Endothelial cell of umbilical vein (primary cell): ENCODE measurements at regions not wholly inside any gene's neighbourhood (a gene's known extent, or its start where the extent isn't known, plus 50 kb on each side); places are given as distances from the start of the nearest gene placed in this dataset.

Source experiments
- BruUV-seq: library from RNA; stranded (reverse); fragments of 400-500 nt; replicated peaks from 2 replicates; lab custom pipeline; 2021; lab: Mats Ljungman, UMichigan
- CTCF ChIA-PET: fragments of 300-600, 350-600 bp; sonication (Branson Sonifier 250); formaldehyde crosslinking; loops from one replicate; lab custom pipeline; 2021; ENCODE audit warnings: antibody characterized with exemption, inconsistent platforms; lab: Charles Lee
- POLR2A ChIA-PET: fragments of 300-600, 350-600 bp; sonication (Branson Sonifier 250); formaldehyde crosslinking; loops from one replicate; lab custom pipeline; 2021; ENCODE audit warnings: antibody characterized with exemption, inconsistent platforms; lab: Charles Lee
- DNase-seq: peaks from one replicate; pipeline ENCODE4 v3.0.0-alpha.2; 2011; ENCODE audit warnings: low read depth, low spot score
- FAIRE-seq: peaks from 2 replicates; lab custom pipeline; 2011; peaks lifted over from hg19 to GRCh38; lab: Jason Lieb, UNC
- H2AFZ ChIP-seq: 2 replicates; pipeline ENCODE4 v1.6.0; 2012; ENCODE audit warnings: low read depth, low read length, control low read depth, inconsistent platforms
- H3K27ac ChIP-seq: 2 replicates; pipeline ENCODE4 v1.5.1; 2011; ENCODE audit warnings: low read depth, mild to moderate bottlenecking, control low read depth, low read length, moderate library complexity; ENCODE audit not compliant: insufficient read depth
- H3K27me3 ChIP-seq, 2 experiments: 2 replicates each; pipeline versions ENCODE4 v1.6.0 to v1.6.1; 2011; ENCODE audit warnings: low read length in 2 of 2, mixed read lengths in 1 of 2; ENCODE audit not compliant: control insufficient read depth in 2 of 2, insufficient read depth in 2 of 2
- H3K36me3 ChIP-seq, 2 experiments: 2 replicates in 1 of 2; 3 replicates in 1 of 2; pipeline ENCODE4 v1.5.1; 2011; ENCODE audit warnings: low read length in 2 of 2, mild to moderate bottlenecking in 1 of 2, moderate library complexity in 1 of 2; ENCODE audit not compliant: control insufficient read depth in 2 of 2, insufficient read depth in 2 of 2; ENCODE audit errors: extremely low read depth in 1 of 2
- H3K4me1 ChIP-seq: 3 replicates; pipeline ENCODE4 v1.5.1; 2011; ENCODE audit warnings: mild to moderate bottlenecking, low read length; ENCODE audit not compliant: control insufficient read depth, insufficient read depth; ENCODE audit errors: extremely low read depth
- H3K4me2 ChIP-seq: 2 replicates; pipeline ENCODE4 v1.6.1; 2011; ENCODE audit warnings: low read length, control low read depth, mixed read lengths; ENCODE audit not compliant: insufficient read depth
- H3K4me3 ChIP-seq, 3 experiments: fragments of 200-600 bp in 1 of 3; sonication (generic), shearing (Covaris generic) in 1 of 3; replicated peaks in 1 of 3; 2 replicates each; pipeline ENCODE4 v1.5.1; 2011 to 2016; ENCODE audit warnings: control low read depth in 3 of 3, low read length in 3 of 3, mild to moderate bottlenecking in 2 of 3, inconsistent platforms in 1 of 3, low read depth in 1 of 3, moderate library complexity in 1 of 3; ENCODE audit not compliant: insufficient read depth in 1 of 3
- H3K79me2 ChIP-seq: 2 replicates; pipeline ENCODE4 v1.6.0; 2012; ENCODE audit warnings: low read length, inconsistent platforms; ENCODE audit not compliant: control insufficient read depth, insufficient read depth
- H3K9ac ChIP-seq: replicated peaks from 2 replicates; pipeline ENCODE3; 2011; ENCODE audit warnings: low read length, control low read depth; ENCODE audit not compliant: insufficient read depth; ENCODE audit errors: extremely low read depth
- H3K9me1 ChIP-seq: replicated peaks from 3 replicates; pipeline ENCODE4 v1.6.0; 2011; ENCODE audit warnings: mild to moderate bottlenecking, low read length; ENCODE audit not compliant: control insufficient read depth, insufficient read depth; ENCODE audit errors: extremely low read depth
- H3K9me3 ChIP-seq: replicated peaks from 2 replicates; pipeline ENCODE4 v1.5.1; 2012; ENCODE audit warnings: low read length, inconsistent platforms; ENCODE audit not compliant: control insufficient read depth, insufficient read depth
- H4K20me1 ChIP-seq: replicated peaks from 2 replicates; pipeline ENCODE3; 2011; ENCODE audit warnings: mild to moderate bottlenecking, low read length; ENCODE audit not compliant: control insufficient read depth, insufficient read depth; ENCODE audit errors: extremely low read depth
- EZH2 ChIP-seq: IDR thresholded peaks from 2 replicates; pipeline ENCODE4 v1.6.1; 2012; ENCODE audit warnings: borderline replicate concordance, low read depth, mild to moderate bottlenecking, moderate library complexity, low read length, inconsistent platforms; ENCODE audit not compliant: severe bottlenecking
- FOS ChIP-seq: IDR thresholded peaks from 2 replicates; pipeline ENCODE4 v1.6.1; 2011; ENCODE audit warnings: mild to moderate bottlenecking, low read length, moderate library complexity, borderline replicate concordance; ENCODE audit not compliant: insufficient read depth
- GATA2 ChIP-seq: IDR thresholded peaks from 2 replicates; pipeline ENCODE4 v1.7.0; 2011; ENCODE audit warnings: low read depth, mild to moderate bottlenecking, moderate library complexity, mixed read lengths, low read length; ENCODE audit not compliant: insufficient read length, insufficient read depth
- JUN ChIP-seq: IDR thresholded peaks from 2 replicates; pipeline ENCODE4 v1.6.1; 2011; ENCODE audit warnings: borderline replicate concordance, low read depth; ENCODE audit not compliant: insufficient read length, insufficient read depth
- MYC ChIP-seq: IDR thresholded peaks from one replicate; pipeline ENCODE4 v1.6.1; 2011; ENCODE audit warnings: mild to moderate bottlenecking, low read depth, low read length
- POLR2A ChIP-seq: IDR thresholded peaks from 2 replicates; pipeline ENCODE4 v1.6.1; 2012; ENCODE audit warnings: low read depth, mild to moderate bottlenecking, control low read depth, low read length
- POLR2AphosphoS5 ChIP-seq: IDR thresholded peaks from 2 replicates; pipeline ENCODE4 v1.6.1; 2012; ENCODE audit warnings: low read depth, mild to moderate bottlenecking, control low read depth, low read length, moderate library complexity; ENCODE audit not compliant: insufficient read depth
- dilution Hi-C: fragments of 300-500 bp; cut with MboI; formaldehyde crosslinking; loops from one replicate; pipeline ENCODE4 v1.15.0; 2019; ENCODE audit warnings: low sequenced_read_pairs; ENCODE audit not compliant: extremely low pct_ligation_motif_present
- intact Hi-C: fragments of 100-400 bp; cut with micrococcal nuclease; formaldehyde crosslinking; loops from one replicate; pipeline ENCODE4 v1.10.0; 2022
- TF ChIP-seq, protein P1 (sequence below), 2 donors: IDR thresholded peaks; 1 replicate in 1 of 2; 2 replicates in 1 of 2; pipeline ENCODE4 v1.5.1; 2011; ENCODE audit warnings: low read length in 2 of 2, mild to moderate bottlenecking in 2 of 2, moderate library complexity in 2 of 2, control low read depth in 1 of 2, inconsistent platforms in 1 of 2, low read depth in 1 of 2; ENCODE audit not compliant: insufficient read depth in 1 of 2; ENCODE audit errors: extremely low read depth in 1 of 2
- TF ChIP-seq, protein P2 (sequence below): IDR thresholded peaks from 2 replicates; pipeline ENCODE4 v1.6.1; 2011; ENCODE audit not compliant: insufficient read depth, insufficient read length

DNA sequence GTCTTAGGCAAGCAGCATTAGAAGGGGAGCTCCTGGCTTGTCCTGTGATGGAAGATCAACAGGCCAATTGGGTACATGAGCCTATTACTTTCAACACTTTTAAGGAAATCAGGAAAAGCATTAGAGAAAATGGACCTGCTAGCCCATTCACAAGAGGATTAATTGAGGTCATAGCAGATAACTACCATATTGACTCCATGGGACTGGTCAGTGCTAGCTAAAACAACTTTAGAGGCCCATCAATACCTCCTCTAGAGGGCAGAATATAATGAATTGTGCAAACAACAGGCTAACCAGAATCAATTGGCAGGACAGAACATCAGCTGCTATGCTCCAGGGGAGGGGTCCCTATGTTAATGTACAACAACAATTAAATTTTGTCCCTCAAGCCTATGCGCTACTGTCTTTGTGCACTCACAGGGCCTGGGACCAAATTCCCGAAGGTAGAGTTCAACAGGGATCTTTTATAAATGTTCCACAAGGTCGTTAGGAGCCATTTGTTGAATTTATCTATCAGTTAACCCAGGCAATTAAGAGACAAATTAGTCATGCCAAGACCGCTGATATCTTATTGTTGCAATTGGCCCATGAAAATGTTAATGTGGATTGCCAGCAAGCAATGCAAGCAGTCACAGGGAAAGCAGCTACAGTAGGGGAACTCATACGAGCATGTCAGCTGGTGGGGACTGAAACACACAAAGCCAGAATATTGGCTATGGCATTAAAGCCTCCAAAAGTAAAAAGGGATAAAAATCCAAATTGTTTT is 106.6 kb upstream of the BTN3A2 start:
- Histone ChIP-seq H3K4me1 (no peaks in the 10 kb centered on the region), H3K9me1 (no peaks in the 10 kb centered on the region), H3K27ac (no peak overlapping the region), H3K27me3 (peaks cover 12 to 13% of the 10 kb centered on the region in 2 experiments), H2AFZ (no peak overlapping the region), H4K20me1 (no peaks in the 10 kb centered on the region), H3K9me3 (no peaks in the 10 kb centered on the region), H3K79me2 (no peaks in the 10 kb centered on the region), H3K36me3 (no peaks in the 10 kb centered on the region), H3K9ac (no peak overlapping the region), H3K4me3 (no peak overlapping the region), H3K4me2 (no peak overlapping the region)
- dilution Hi-C loops (no loop called here), intact Hi-C loops (no loop called here)
- no TSS peak for BruUV-seq
- CTCF ChIA-PET: interaction anchor here (0.7 to 4.7 kb wide), 9 partner anchors 9 to 337 kb away, joined by 3 to 29 read pairs (median 4); a partner anchor contains a TSS
- POLR2A ChIA-PET: interaction anchor here (0.8 to 1.4 kb wide), 2 partner anchors 11 to 42 kb away, joined by 3 to 4 read pairs; a partner anchor contains a TSS
- DNase-seq (no peak), FAIRE-seq (no peak)
- TF ChIP-seq GATA2: no peak
- TF ChIP-seq, protein P1, sequence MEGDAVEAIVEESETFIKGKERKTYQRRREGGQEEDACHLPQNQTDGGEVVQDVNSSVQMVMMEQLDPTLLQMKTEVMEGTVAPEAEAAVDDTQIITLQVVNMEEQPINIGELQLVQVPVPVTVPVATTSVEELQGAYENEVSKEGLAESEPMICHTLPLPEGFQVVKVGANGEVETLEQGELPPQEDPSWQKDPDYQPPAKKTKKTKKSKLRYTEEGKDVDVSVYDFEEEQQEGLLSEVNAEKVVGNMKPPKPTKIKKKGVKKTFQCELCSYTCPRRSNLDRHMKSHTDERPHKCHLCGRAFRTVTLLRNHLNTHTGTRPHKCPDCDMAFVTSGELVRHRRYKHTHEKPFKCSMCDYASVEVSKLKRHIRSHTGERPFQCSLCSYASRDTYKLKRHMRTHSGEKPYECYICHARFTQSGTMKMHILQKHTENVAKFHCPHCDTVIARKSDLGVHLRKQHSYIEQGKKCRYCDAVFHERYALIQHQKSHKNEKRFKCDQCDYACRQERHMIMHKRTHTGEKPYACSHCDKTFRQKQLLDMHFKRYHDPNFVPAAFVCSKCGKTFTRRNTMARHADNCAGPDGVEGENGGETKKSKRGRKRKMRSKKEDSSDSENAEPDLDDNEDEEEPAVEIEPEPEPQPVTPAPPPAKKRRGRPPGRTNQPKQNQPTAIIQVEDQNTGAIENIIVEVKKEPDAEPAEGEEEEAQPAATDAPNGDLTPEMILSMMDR (IDR thresholded peaks at IDR 0.05; ENCODE audit: extremely low read depth in 1 of 2, insufficient read depth in 1 of 2, low read depth in 1 of 2, low read length in 2 of 2): peak; percentile 13 to 17

DNA sequence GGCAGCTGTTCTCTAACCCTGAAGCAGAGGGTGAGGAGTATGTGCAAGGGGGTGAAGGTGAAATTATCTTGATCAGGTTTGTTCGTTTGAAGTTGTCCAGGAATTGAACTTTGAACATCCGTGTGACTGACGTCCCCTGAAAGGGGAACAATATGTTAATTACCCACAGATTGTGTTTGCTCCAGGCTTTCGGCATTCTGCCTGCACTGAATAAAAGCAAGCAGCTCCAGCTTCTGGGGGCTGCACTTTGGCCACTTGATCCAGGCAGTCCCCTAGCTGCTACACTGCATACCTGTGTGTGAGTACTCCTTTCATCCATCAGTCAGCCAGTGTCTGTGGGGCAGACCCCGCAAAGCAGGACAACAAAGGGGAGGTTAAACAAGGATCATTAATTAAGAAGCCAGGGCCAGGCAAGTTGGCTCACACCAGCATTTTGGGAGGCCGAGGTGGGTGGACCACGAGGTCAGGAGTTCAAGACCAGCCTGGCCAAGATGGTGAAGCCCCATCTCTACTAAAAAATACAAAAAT is 104.8 kb upstream of the BTN3A2 start:
- Histone ChIP-seq H3K79me2 (no peaks in the 10 kb centered on the region), H4K20me1 (no peaks in the 10 kb centered on the region), H3K27me3 (peaks cover 12 to 13% of the 10 kb centered on the region in 2 experiments), H3K9me1 (no peaks in the 10 kb centered on the region), H2AFZ (no peak overlapping the region), H3K4me3 (no peak overlapping the region), H3K9me3 (no peaks in the 10 kb centered on the region), H3K4me2 (no peak overlapping the region), H3K4me1 (no peaks in the 10 kb centered on the region), H3K27ac (no peak overlapping the region), H3K36me3 (no peaks in the 10 kb centered on the region), H3K9ac (no peak overlapping the region)
- no TSS peak for BruUV-seq
- dilution Hi-C loops: no loop called here
- no peak for DNase-seq
- intact Hi-C loops: no loop called here
- no peak for FAIRE-seq
- ChIA-PET POLR2A (interaction anchor here (2.4 kb wide), 1 partner anchor 10 kb away, joined by 6 read pairs; a partner anchor contains a TSS), CTCF (interaction anchor here (0.8 to 1.2 kb wide), 2 partner anchors 10 to 61 kb away, joined by 3 to 5 read pairs; no protein-coding TSS in a partner anchor)
- TF ChIP-seq MYC: no peak
- no peak for TF ChIP-seq POLR2AphosphoS5
- no peak for TF ChIP-seq GATA2
- no peak for TF ChIP-seq FOS
- TF ChIP-seq, protein P1 (IDR thresholded peaks at IDR 0.05; ENCODE audit: extremely low read depth in 1 of 2, insufficient read depth in 1 of 2, low read depth in 1 of 2, low read length in 2 of 2): no peak
- no peak for TF ChIP-seq EZH2
- no peak for TF ChIP-seq JUN
- TF ChIP-seq POLR2A: no peak
- TF ChIP-seq, protein P2, sequence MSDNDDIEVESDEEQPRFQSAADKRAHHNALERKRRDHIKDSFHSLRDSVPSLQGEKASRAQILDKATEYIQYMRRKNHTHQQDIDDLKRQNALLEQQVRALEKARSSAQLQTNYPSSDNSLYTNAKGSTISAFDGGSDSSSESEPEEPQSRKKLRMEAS: no peak
